ENCODE measurements at regions not wholly inside any gene's neighbourhood (a gene's known extent, or its start where the extent isn't known, plus 50 kb on each side); places are given as distances from the start of the nearest gene placed in this dataset.

- DNase-seq (no peak), ATAC-seq (no peak)
- no peaks in the 10 kb centered on the region for H3K9me3 ChIP-seq
- TF ChIP-seq POLR2A (IDR thresholded peaks at IDR 0.05) (no peak), CTCF (IDR thresholded peaks at IDR 0.05) (no peak)
- no peaks in the 10 kb centered on the region for H3K27me3 ChIP-seq
- no peaks in the 10 kb centered on the region for H3K4me1 ChIP-seq
- intact Hi-C loops (cut with DNase I), result no loop called here
- H3K4me3 ChIP-seq, result no peak overlapping the region
- no peak overlapping the region for H3K27ac ChIP-seq
- H3K36me3 ChIP-seq (replicated peaks in 1 of 2; ENCODE audit: insufficient read depth in 1 of 2, low read depth in 2 of 2), result no peaks in the 10 kb centered on the region
- 79 to 90% methylated on average over 1 of the region's 1 CpG for WGBS, 2 donors
Observed at GRCh38 chr15:52936489-52936888, 146.4 kb upstream of the ONECUT1 start.

GRCh38 chr15:52925130-52925529 is 135.0 kb upstream of the ONECUT1 start:
- ATAC-seq, result no peak
- WGBS, 2 donors, result 52 to 56% methylated on average over 10 of the region's 10 CpGs
- H3K9me3 ChIP-seq, result no peaks in the 10 kb centered on the region
- no peak overlapping the region for H3K27ac ChIP-seq
- no peaks in the 10 kb centered on the region for H3K27me3 ChIP-seq
- no peaks in the 10 kb centered on the region for H3K36me3 ChIP-seq (replicated peaks in 1 of 2; ENCODE audit: insufficient read depth in 1 of 2, low read depth in 2 of 2)
- TF ChIP-seq POLR2A (IDR thresholded peaks at IDR 0.05) (no peak), CTCF (IDR thresholded peaks at IDR 0.05) (no peak)
- H3K4me3 ChIP-seq, result no peak overlapping the region
- intact Hi-C loops (cut with DNase I), result no loop called here
- H3K4me1 ChIP-seq, result peaks cover 10% of the 10 kb centered on the region
- no peak for DNase-seq

- H3K36me3 ChIP-seq (replicated peaks in 1 of 2; ENCODE audit: insufficient read depth in 1 of 2, low read depth in 2 of 2), result no peaks in the 10 kb centered on the region
- intact Hi-C loops (cut with DNase I), result no loop called here
- no peak for ATAC-seq
- DNase-seq, result no peak
- WGBS, 2 donors, result 33 to 54% methylated on average over 7 of the region's 7 CpGs
- H3K27me3 ChIP-seq, result no peaks in the 10 kb centered on the region
- peaks cover 10% of the 10 kb centered on the region for H3K4me1 ChIP-seq
- no peak overlapping the region for H3K27ac ChIP-seq
- TF ChIP-seq POLR2A (IDR thresholded peaks at IDR 0.05), result no peak
- TF ChIP-seq CTCF (IDR thresholded peaks at IDR 0.05), result no peak
- no peak overlapping the region for H3K4me3 ChIP-seq
- H3K9me3 ChIP-seq, result no peaks in the 10 kb centered on the region
Observed at GRCh38 chr15:52924630-52925029, 134.5 kb upstream of the ONECUT1 start.

GRCh38 chr15:52923626-52924025 is 133.5 kb upstream of the ONECUT1 start:
- intact Hi-C loops (cut with DNase I), result no loop called here
- ATAC-seq (no peak), DNase-seq (no peak)
- Histone ChIP-seq H3K4me3 (no peak overlapping the region), H3K4me1 (peaks cover 10% of the 10 kb centered on the region), H3K27me3 (no peaks in the 10 kb centered on the region), H3K9me3 (no peaks in the 10 kb centered on the region), H3K27ac (no peak overlapping the region), H3K36me3 (replicated peaks in 1 of 2; ENCODE audit: insufficient read depth in 1 of 2, low read depth in 2 of 2) (no peaks in the 10 kb centered on the region)
- WGBS, 2 donors, result 57 to 65% methylated on average over 6 of the region's 6 CpGs
- TF ChIP-seq POLR2A (IDR thresholded peaks at IDR 0.05), result no peak
- no peak for TF ChIP-seq CTCF (IDR thresholded peaks at IDR 0.05)

- intact Hi-C loops (cut with DNase I), result no loop called here
- Histone ChIP-seq H3K4me1 (peaks cover 10% of the 10 kb centered on the region), H3K9me3 (no peaks in the 10 kb centered on the region), H3K4me3 (no peak overlapping the region), H3K27ac (no peak overlapping the region), H3K36me3 (replicated peaks in 1 of 2; ENCODE audit: insufficient read depth in 1 of 2, low read depth in 2 of 2) (no peaks in the 10 kb centered on the region), H3K27me3 (no peaks in the 10 kb centered on the region)
- 94 to 98% methylated on average over 7 of the region's 7 CpGs for WGBS, 2 donors
- DNase-seq (no peak), ATAC-seq (no peak)
- no peak for TF ChIP-seq CTCF (IDR thresholded peaks at IDR 0.05)
- TF ChIP-seq POLR2A (IDR thresholded peaks at IDR 0.05), result no peak
Observed at GRCh38 chr15:52922871-52923270, 132.7 kb upstream of the ONECUT1 start.
